Keratinocyte (primary cell): ENCODE measurements at regions not wholly inside any gene's neighbourhood (a gene's known extent, or its start where the extent isn't known, plus 50 kb on each side); places are given as distances from the start of the nearest gene placed in this dataset.

Experiments used
- DNase-seq: peaks from one replicate; pipeline ENCODE4 v3.0.0-alpha.2; 2011; ENCODE audit warnings: low read depth, missing footprints, low spot score
- FAIRE-seq: peaks from 2 replicates; lab custom pipeline; 2011; peaks lifted over from hg19 to GRCh38; lab: Jason Lieb, UNC
- H2AFZ ChIP-seq: 2 replicates; pipeline ENCODE4 v1.6.0; 2012; ENCODE audit warnings: low read length, control low read depth, inconsistent platforms; ENCODE audit not compliant: control insufficient read depth
- H3K27ac ChIP-seq: 2 replicates; pipeline ENCODE4 v1.5.1; 2011; ENCODE audit warnings: low read length; ENCODE audit not compliant: control insufficient read depth, insufficient read depth
- H3K27me3 ChIP-seq: 3 replicates; pipeline ENCODE4 v1.6.0; 2011; ENCODE audit warnings: low read length; ENCODE audit not compliant: control insufficient read depth, insufficient read depth; ENCODE audit errors: extremely low read depth
- H3K36me3 ChIP-seq, 2 experiments: 2 replicates in 1 of 2; 3 replicates in 1 of 2; pipeline ENCODE4 v1.5.1; 2011; ENCODE audit warnings: low read length in 2 of 2, mild to moderate bottlenecking in 1 of 2; ENCODE audit not compliant: control insufficient read depth in 2 of 2, insufficient read depth in 2 of 2; ENCODE audit errors: extremely low read depth in 1 of 2
- H3K4me1 ChIP-seq: 3 replicates; pipeline ENCODE4 v1.5.1; 2011; ENCODE audit warnings: low read length; ENCODE audit not compliant: control insufficient read depth, insufficient read depth; ENCODE audit errors: extremely low read depth
- H3K4me2 ChIP-seq: 3 replicates; pipeline ENCODE4 v1.6.0; 2011; ENCODE audit warnings: low read depth, low read length; ENCODE audit not compliant: control insufficient read depth, insufficient read depth; ENCODE audit errors: extremely low read depth
- H3K4me3 ChIP-seq, 3 experiments: fragments of 200-600 bp in 1 of 3; sonication (generic) in 1 of 3; 2 replicates in 2 of 3; 3 replicates in 1 of 3; pipeline ENCODE4 v1.5.1; 2011 to 2016; ENCODE audit warnings: low read length in 3 of 3, mild to moderate bottlenecking in 3 of 3, control low read depth in 2 of 3, inconsistent platforms in 1 of 3, low read depth in 1 of 3, mixed read lengths in 1 of 3, mixed run types in 1 of 3, moderate library complexity in 1 of 3; ENCODE audit not compliant: control insufficient read depth in 2 of 3, insufficient read depth in 2 of 3; ENCODE audit errors: extremely low read depth in 1 of 3
- H3K79me2 ChIP-seq: 2 replicates; pipeline ENCODE4 v1.6.0; 2012; ENCODE audit warnings: low read length; ENCODE audit not compliant: control insufficient read depth, insufficient read depth
- H3K9ac ChIP-seq: 3 replicates; pipeline ENCODE4 v1.6.0; 2011; ENCODE audit warnings: low read length; ENCODE audit not compliant: control insufficient read depth, insufficient read depth; ENCODE audit errors: extremely low read depth
- H3K9me1 ChIP-seq: 3 replicates; pipeline ENCODE4 v1.6.0; 2011; ENCODE audit warnings: low read length; ENCODE audit not compliant: control insufficient read depth, insufficient read depth; ENCODE audit errors: extremely low read depth
- H3K9me3 ChIP-seq: 2 replicates; pipeline ENCODE4 v1.5.1; 2012; ENCODE audit warnings: low read depth, low read length; ENCODE audit not compliant: control insufficient read depth
- H4K20me1 ChIP-seq: 3 replicates; pipeline ENCODE4 v1.6.0; 2011; ENCODE audit warnings: low read length; ENCODE audit not compliant: control insufficient read depth, insufficient read depth; ENCODE audit errors: extremely low read depth
- CTCF ChIP-seq, 3 experiments: IDR thresholded peaks in 1 of 3; conservative IDR thresholded peaks in 1 of 3; optimal IDR thresholded peaks in 1 of 3; 2 replicates in 2 of 3; 3 replicates in 1 of 3; pipeline versions ENCODE3 to v1.5.1; 2011; ENCODE audit warnings: low read length in 3 of 3, mild to moderate bottlenecking in 3 of 3, moderate library complexity in 2 of 3, control low read depth in 1 of 3, inconsistent platforms in 1 of 3; ENCODE audit not compliant: insufficient read depth in 2 of 3; ENCODE audit errors: extremely low read depth in 1 of 3
- EZH2 ChIP-seq: IDR thresholded peaks from one replicate; pipeline ENCODE4 v1.6.1; 2012; ENCODE audit warnings: inconsistent platforms, mild to moderate bottlenecking, low read length, moderate library complexity
- dilution Hi-C: fragments of 300-500 bp; cut with MboI; formaldehyde crosslinking; loops from one replicate; pipeline ENCODE4 v1.7.0; 2020; ENCODE audit warnings: low sequenced_read_pairs; ENCODE audit not compliant: extremely low pct_ligation_motif_present

GRCh38 chr9:129408535-129409215 is 212.2 kb downstream of the C9orf50 start:
- peaks cover 3% of the 10 kb centered on the region for H3K9me3 ChIP-seq
- no peaks in the 10 kb centered on the region for H3K36me3 ChIP-seq
- no peak overlapping the region for H3K4me3 ChIP-seq
- TF ChIP-seq EZH2 (no peak), CTCF (optimal IDR thresholded peaks at IDR 0.05 in 1 of 3, IDR thresholded peaks at IDR 0.05 in 1 of 3, conservative IDR thresholded peaks at IDR 0.05 in 1 of 3; ENCODE audit: extremely low read depth in 1 of 3, insufficient read depth in 2 of 3, low read length in 3 of 3) (no peak)
- FAIRE-seq (peak; percentile 43), DNase-seq (no peak)
- H3K4me1 ChIP-seq, result peaks cover 29% of the 10 kb centered on the region
- H3K9ac ChIP-seq, result no peak overlapping the region
- no peaks in the 10 kb centered on the region for H3K9me1 ChIP-seq
- dilution Hi-C loops, result no loop called here
- H3K4me2 ChIP-seq, result peak overlapping the region; percentile 22
- no peaks in the 10 kb centered on the region for H3K27me3 ChIP-seq
- H3K27ac ChIP-seq, result no peak overlapping the region
- no peaks in the 10 kb centered on the region for H3K79me2 ChIP-seq
- H4K20me1 ChIP-seq, result no peaks in the 10 kb centered on the region
- H2AFZ ChIP-seq, result peak overlapping the region; percentile 22

GRCh38 chr9:129407905-129408452 is 212.9 kb downstream of the C9orf50 start:
- FAIRE-seq (no peak), DNase-seq (no peak)
- Histone ChIP-seq H4K20me1 (no peaks in the 10 kb centered on the region), H3K4me1 (peaks cover 28% of the 10 kb centered on the region), H3K9me1 (no peaks in the 10 kb centered on the region), H3K9ac (no peak overlapping the region), H3K79me2 (no peaks in the 10 kb centered on the region), H3K27me3 (no peaks in the 10 kb centered on the region), H3K4me2 (no peak overlapping the region), H3K9me3 (peaks cover 3% of the 10 kb centered on the region), H3K4me3 (no peak overlapping the region), H2AFZ (no peak overlapping the region), H3K27ac (no peak overlapping the region), H3K36me3 (no peaks in the 10 kb centered on the region)
- dilution Hi-C loops, result no loop called here
- no peak for TF ChIP-seq CTCF (optimal IDR thresholded peaks at IDR 0.05 in 1 of 3, IDR thresholded peaks at IDR 0.05 in 1 of 3, conservative IDR thresholded peaks at IDR 0.05 in 1 of 3; ENCODE audit: extremely low read depth in 1 of 3, insufficient read depth in 2 of 3, low read length in 3 of 3)
- no peak for TF ChIP-seq EZH2
